T47D (cell line): ENCODE measurements at regions not wholly inside any gene's neighbourhood (a gene's known extent, or its start where the extent isn't known, plus 50 kb on each side); places are given as distances from the start of the nearest gene placed in this dataset.

Experiments used
- DNase-seq, 2 experiments: peaks; one replicate each; pipeline versions ENCODE4 v3.0.0 to v3.0.0-alpha.2; 2011 to 2012; ENCODE audit warnings: low read depth in 1 of 2, low spot score in 1 of 2
- JUND ChIP-seq: IDR thresholded peaks from 2 replicates; pipeline ENCODE4 v1.6.1; 2012; ENCODE audit warnings: low read depth
- in situ Hi-C: cut with HindIII; loops from 2 replicates; pipeline ENCODE4 v1.10.0; 2016; ENCODE audit warnings: low sequenced_read_pairs, low pct_unique_long_range_greater_than_20kb

DNA sequence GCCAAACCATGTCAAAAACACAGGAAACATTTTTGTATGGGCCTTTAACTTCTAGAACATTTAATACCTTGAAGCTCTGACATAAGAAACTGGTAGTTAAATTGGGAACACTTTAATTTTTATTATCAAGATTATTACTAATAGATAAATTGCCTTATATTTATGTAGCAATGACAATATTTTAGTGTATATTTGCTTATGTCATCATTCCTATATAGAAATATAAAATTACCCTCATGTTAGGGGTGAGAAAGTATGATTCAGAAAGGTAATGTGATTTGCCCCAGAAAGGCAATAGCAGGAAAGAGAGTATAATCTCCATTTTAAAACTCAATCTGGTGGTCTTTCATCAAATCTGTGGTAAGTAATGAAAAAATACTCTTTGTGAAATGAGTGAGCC lies 147.4 kb downstream of the IL15 start:
- no peak for TF ChIP-seq JUND
- no peak for DNase-seq
- in situ Hi-C loops, result no loop called here

GRCh38 chr4:141786946-141787345 lies 150.6 kb downstream of the IL15 start:
- DNase-seq, result no peak
- in situ Hi-C loops, result no loop called here
- no peak for TF ChIP-seq JUND

- TF ChIP-seq JUND, result no peak
- in situ Hi-C loops, result no loop called here
- no peak for DNase-seq
Measured at GRCh38 chr4:141788169-141788915, 152.0 kb downstream of the IL15 start.

DNA sequence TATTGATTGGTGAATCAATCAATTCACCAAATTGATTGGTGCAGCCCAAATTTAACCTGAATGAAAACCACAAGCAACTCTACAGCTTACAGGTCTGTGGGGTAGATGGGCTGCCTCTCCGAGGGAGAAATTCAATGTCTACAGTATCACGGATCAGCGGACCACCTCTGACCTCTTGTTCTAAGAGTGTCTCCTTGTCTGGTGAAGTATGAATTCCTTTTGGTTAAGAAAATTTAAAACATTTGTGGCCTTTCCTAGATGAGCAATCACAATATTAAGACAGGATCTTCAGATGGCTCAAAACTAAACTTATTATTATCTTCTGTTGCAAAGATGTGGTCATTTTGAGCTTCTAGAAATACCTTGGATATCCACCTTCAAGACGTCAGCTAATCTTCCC lies 153.3 kb downstream of the IL15 start:
- in situ Hi-C loops, result no loop called here
- no peak for TF ChIP-seq JUND

DNA sequence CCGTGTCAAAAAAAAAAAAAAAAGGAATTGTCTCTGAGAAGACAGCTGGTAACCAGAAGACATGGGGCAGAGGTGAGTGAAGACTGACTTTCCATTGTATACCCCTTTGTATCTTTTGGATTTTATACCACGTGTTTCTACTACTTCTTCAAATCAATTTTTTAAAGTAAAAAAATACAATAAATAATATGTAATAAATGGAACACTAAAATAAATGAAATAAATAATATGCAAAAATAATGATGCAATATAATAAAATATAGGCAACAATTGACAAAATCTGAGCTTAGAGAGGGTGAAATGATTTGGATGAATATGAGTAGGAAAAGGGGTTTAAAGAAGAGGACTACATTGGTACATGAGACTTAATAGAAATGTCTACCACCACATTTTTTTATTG lies 155.8 kb downstream of the IL15 start:
- DNase-seq, result no peak
- in situ Hi-C loops, result no loop called here

More for the DNA sequence above, 153.3 kb downstream of the IL15 start:
- DNase-seq, result no peak

GRCh38 chr4:141797966-141798365 lies 161.6 kb downstream of the IL15 start:
- no peak for DNase-seq
- in situ Hi-C loops, result no loop called here
- no peak for TF ChIP-seq JUND

More for the DNA sequence above, 155.8 kb downstream of the IL15 start:
- TF ChIP-seq JUND, result no peak

DNA sequence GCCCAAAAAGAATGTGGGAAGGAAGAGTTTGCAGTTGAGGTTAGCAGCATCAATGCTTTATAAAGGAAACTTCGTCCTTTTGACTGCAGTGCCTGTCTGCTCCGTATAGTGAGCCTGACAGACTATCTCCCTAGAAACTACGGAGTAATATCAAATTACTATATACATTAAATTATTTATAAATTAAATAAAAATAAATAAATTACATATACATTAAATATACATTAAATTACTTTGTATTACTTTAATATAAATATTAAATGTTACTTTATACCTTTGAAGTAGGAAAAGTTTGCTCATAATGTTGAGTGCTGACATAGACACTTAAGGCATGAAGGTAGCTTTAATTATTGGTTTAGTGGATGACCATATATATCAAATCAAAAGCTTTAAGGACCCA lies 165.2 kb downstream of the IL15 start:
- TF ChIP-seq JUND, result no peak
- no peak for DNase-seq
- in situ Hi-C loops, result no loop called here

DNA sequence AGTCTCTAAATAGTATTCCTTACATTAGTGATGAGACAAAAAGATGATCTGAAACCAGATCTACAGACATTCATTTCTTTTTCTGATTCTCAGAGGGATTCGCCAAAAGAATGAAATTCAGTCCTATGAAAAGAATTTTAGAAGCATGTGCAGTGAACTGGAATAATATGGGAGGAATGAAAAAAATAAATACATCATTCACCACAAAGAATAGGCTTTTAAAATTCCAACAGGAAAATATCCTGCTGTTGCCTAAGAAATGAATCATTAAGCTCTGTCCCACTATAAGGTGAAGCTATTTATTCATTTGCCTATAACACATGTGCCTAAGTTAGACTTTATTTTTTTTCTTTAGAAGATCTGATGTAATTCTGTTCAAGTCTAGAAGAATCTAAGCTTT lies 165.9 kb downstream of the IL15 start:
- no peak for DNase-seq
- no peak for TF ChIP-seq JUND
- in situ Hi-C loops, result no loop called here

DNA sequence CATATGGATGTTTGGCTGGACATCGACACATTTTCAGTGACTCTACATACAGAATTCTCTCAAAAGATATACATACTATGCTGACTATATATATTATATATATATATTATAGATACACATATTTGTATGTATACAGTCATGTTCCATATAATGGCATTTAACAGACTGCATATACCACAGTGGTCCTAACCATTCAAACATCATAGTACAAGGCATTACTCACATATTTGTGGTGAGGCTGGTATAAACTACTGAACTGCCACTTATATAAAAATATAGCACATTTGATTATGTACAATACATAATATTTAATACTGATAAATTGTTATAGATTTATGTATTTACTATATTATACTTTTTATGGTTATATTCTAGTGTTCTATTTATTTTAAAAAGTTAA lies 168.5 kb downstream of the IL15 start:
- in situ Hi-C loops, result no loop called here

GRCh38 chr4:141807103-141807891 lies 170.9 kb downstream of the IL15 start:
- no peak for TF ChIP-seq JUND
- in situ Hi-C loops, result no loop called here

More for the DNA sequence above, 168.5 kb downstream of the IL15 start:
- no peak for TF ChIP-seq JUND
- no peak for DNase-seq

GRCh38 chr4:141810038-141810711 lies 173.8 kb downstream of the IL15 start:
- TF ChIP-seq JUND, result no peak
- in situ Hi-C loops, result no loop called here
- no peak for DNase-seq

More at GRCh38 chr4:141807103-141807891, 170.9 kb downstream of the IL15 start:
- no peak for DNase-seq

GRCh38 chr4:141810712-141811375 lies 174.5 kb downstream of the IL15 start:
- in situ Hi-C loops, result no loop called here
- DNase-seq, result no peak
- TF ChIP-seq JUND, result no peak
